Lower lobe of right lung (tissue), 2 donors: ENCODE measurements at regions not wholly inside any gene's neighbourhood (a gene's known extent, or its start where the extent isn't known, plus 50 kb on each side); places are given as distances from the start of the nearest gene placed in this dataset.

Source experiments
- ATAC-seq, 2 donors: fragments of 200-7000 bp; cut with Tn5 transposase; one replicate each; pipeline ENCODE4 v1.9.1; 2020 to 2022; ENCODE audit warnings: mild to moderate bottlenecking in 2 of 2, moderate library complexity in 2 of 2
- DNase-seq: peaks from one replicate; pipeline ENCODE4 v3.0.0-alpha.2; 2020
- H3K27ac ChIP-seq: fragments of 200-600 bp; one replicate; pipeline ENCODE4 v1.8.0; 2022
- H3K27me3 ChIP-seq: fragments of 200-600 bp; one replicate; pipeline ENCODE4 v1.8.0; 2022; ENCODE audit warnings: low read depth
- H3K36me3 ChIP-seq: fragments of 200-600 bp; one replicate; pipeline ENCODE4 v1.8.0; 2022; ENCODE audit warnings: mild to moderate bottlenecking
- H3K4me1 ChIP-seq: fragments of 200-600 bp; one replicate; pipeline ENCODE4 v1.8.0; 2022
- H3K4me3 ChIP-seq: fragments of 200-600 bp; one replicate; pipeline ENCODE4 v1.8.0; 2022; ENCODE audit warnings: mild to moderate bottlenecking
- H3K9me3 ChIP-seq: fragments of 200-600 bp; one replicate; pipeline ENCODE4 v1.8.0; 2022
- intact Hi-C: fragments of 100-400 bp; cut with DNase I; formaldehyde crosslinking; loops from one replicate; pipeline ENCODE4 v1.11.0; 2022
- TF ChIP-seq, protein P1 (sequence below): fragments of 200-600 bp; IDR thresholded peaks from one replicate; pipeline ENCODE4 v1.8.0; 2022; ENCODE audit warnings: antibody characterized with exemption, mild to moderate bottlenecking
- donor health status: DM: no; HTN: yes; CAD: no; lungs with severe emphysema.

GRCh38 chr10:121051696-121052279 lies 200.6 kb downstream of the WDR11 start:
- no peaks in the 10 kb centered on the region for H3K9me3 ChIP-seq

DNA sequence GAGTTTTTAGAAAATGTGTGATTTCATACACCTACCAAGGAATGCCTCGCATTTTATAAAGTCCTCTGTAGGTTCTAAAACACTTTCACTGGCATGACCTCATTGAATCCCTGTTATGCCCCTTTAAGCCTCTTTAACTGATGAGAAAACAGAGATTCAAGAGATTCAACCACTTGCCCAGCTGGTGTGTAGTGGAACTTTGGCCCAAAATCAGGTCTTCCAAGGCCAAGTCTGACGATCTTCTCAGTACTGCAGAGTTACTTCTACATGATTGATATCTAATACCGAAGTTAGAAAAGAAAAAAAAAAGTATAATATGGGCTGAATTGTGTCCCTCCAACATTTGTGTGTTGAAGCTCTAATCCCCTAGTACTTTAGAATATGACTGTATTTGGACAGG lies 202.0 kb downstream of the WDR11 start:
- Histone ChIP-seq H3K27ac (no peak overlapping the region), H3K9me3 (no peaks in the 10 kb centered on the region), H3K4me3 (no peak overlapping the region), H3K4me1 (no peaks in the 10 kb centered on the region), H3K36me3 (no peaks in the 10 kb centered on the region), H3K27me3 (no peaks in the 10 kb centered on the region)
- TF ChIP-seq, protein P1, sequence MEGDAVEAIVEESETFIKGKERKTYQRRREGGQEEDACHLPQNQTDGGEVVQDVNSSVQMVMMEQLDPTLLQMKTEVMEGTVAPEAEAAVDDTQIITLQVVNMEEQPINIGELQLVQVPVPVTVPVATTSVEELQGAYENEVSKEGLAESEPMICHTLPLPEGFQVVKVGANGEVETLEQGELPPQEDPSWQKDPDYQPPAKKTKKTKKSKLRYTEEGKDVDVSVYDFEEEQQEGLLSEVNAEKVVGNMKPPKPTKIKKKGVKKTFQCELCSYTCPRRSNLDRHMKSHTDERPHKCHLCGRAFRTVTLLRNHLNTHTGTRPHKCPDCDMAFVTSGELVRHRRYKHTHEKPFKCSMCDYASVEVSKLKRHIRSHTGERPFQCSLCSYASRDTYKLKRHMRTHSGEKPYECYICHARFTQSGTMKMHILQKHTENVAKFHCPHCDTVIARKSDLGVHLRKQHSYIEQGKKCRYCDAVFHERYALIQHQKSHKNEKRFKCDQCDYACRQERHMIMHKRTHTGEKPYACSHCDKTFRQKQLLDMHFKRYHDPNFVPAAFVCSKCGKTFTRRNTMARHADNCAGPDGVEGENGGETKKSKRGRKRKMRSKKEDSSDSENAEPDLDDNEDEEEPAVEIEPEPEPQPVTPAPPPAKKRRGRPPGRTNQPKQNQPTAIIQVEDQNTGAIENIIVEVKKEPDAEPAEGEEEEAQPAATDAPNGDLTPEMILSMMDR = no peak
- ATAC-seq (no peak), DNase-seq (no peak)
- intact Hi-C loops = no loop called here

More at GRCh38 chr10:121051696-121052279, 200.6 kb downstream of the WDR11 start:
- ATAC-seq (no peak), DNase-seq (no peak)
- Histone ChIP-seq H3K36me3 (no peaks in the 10 kb centered on the region), H3K4me1 (no peaks in the 10 kb centered on the region), H3K4me3 (no peak overlapping the region), H3K27me3 (no peaks in the 10 kb centered on the region), H3K27ac (no peak overlapping the region)
- intact Hi-C loops = no loop called here
- TF ChIP-seq, protein P1 = no peak

DNA sequence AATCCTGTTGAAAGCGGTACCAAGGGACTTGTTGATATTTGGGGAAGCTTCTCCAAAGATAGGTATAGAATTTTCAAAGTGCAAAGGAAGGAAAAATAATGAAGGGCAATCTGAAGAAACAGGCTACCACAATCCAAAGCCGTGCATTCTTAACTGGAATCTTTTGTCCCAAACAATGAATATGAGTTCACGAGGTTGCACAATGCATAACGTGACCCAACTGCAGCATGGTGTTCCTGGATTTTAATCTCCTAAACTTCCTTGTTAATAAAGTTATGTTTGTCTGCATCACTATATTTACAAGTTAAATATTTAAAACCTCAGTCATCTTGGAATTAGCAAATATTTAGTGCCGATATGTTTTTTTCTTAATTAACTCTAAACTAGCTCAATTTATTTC lies 203.7 kb downstream of the WDR11 start:
- Histone ChIP-seq H3K4me1 (no peaks in the 10 kb centered on the region), H3K36me3 (no peaks in the 10 kb centered on the region), H3K9me3 (no peaks in the 10 kb centered on the region), H3K4me3 (no peak overlapping the region), H3K27ac (no peak overlapping the region), H3K27me3 (no peaks in the 10 kb centered on the region)
- ATAC-seq (no peak), DNase-seq (no peak)
- TF ChIP-seq, protein P1 = no peak
- intact Hi-C loops = no loop called here

GRCh38 chr10:121057269-121057668 lies 206.1 kb downstream of the WDR11 start:
- DNase-seq = no peak
- H3K4me1 ChIP-seq = no peaks in the 10 kb centered on the region
- H3K27ac ChIP-seq = no peak overlapping the region
- no peak for ATAC-seq
- intact Hi-C loops = no loop called here
- TF ChIP-seq, protein P1 = no peak
- no peaks in the 10 kb centered on the region for H3K27me3 ChIP-seq
- H3K36me3 ChIP-seq = no peaks in the 10 kb centered on the region
- no peaks in the 10 kb centered on the region for H3K9me3 ChIP-seq
- H3K4me3 ChIP-seq = no peak overlapping the region

DNA sequence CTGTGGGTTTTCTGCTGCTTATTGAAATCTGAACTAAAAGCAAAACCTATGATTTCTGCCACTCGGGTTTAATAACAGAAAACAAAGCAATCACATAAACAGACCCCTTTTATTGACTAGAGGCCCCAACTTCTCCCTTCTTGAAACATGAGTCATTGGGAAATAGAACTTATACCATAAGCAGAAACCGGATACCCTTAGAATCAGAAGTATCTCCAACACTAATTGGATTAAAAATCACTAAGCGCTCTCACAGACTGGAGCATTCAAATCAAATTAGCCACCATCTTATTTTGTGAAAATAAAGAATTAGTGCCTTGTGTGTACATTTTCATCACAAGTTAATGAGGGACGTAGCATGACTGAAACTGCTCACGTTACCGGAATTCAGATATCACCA lies 206.9 kb downstream of the WDR11 start:
- no peaks in the 10 kb centered on the region for H3K4me1 ChIP-seq
- TF ChIP-seq, protein P1 = no peak
- H3K27ac ChIP-seq = no peak overlapping the region
- H3K36me3 ChIP-seq = no peaks in the 10 kb centered on the region
- DNase-seq = no peak
- H3K9me3 ChIP-seq = no peaks in the 10 kb centered on the region
- no peak overlapping the region for H3K4me3 ChIP-seq
- H3K27me3 ChIP-seq = no peaks in the 10 kb centered on the region
- no peak for ATAC-seq
- intact Hi-C loops = no loop called here
